SK-N-SH (cell line): ENCODE measurements at regions not wholly inside any gene's neighbourhood (a gene's known extent, or its start where the extent isn't known, plus 50 kb on each side); places are given as distances from the start of the nearest gene placed in this dataset.

ENCODE experiments used
- CTCF ChIP-seq: fragments of 200-600 bp; sonication (generic); IDR thresholded peaks from 2 replicates; pipeline ENCODE4 v1.6.1; 2017; ENCODE audit warnings: antibody characterized with exemption, mild to moderate bottlenecking, moderate library complexity
- EP300 ChIP-seq, 2 experiments: IDR thresholded peaks; 2 replicates each; pipeline versions ENCODE4 v1.4.0 to v1.6.1; 2012; ENCODE audit warnings: borderline replicate concordance in 1 of 2, low read depth in 1 of 2, low read length in 1 of 2
- EZH2phosphoT487 ChIP-seq: fragments of 200-600 bp; sonication (generic); IDR thresholded peaks from 2 replicates; pipeline ENCODE4 v1.6.1; 2017; ENCODE audit warnings: low read depth, mixed run types, mild to moderate bottlenecking, antibody characterized with exemption, moderate library complexity, borderline replicate concordance
- FOXM1 ChIP-seq: IDR thresholded peaks from 2 replicates; pipeline ENCODE4 v1.4.0; 2012; ENCODE audit warnings: low read depth, mild to moderate bottlenecking
- MXI1 ChIP-seq: IDR thresholded peaks from 2 replicates; pipeline ENCODE4 v1.6.1; 2012; ENCODE audit warnings: mild to moderate bottlenecking, low read depth, low read length, improper control_type of control experiment
- NRF1 ChIP-seq: IDR thresholded peaks from 2 replicates; pipeline ENCODE4 v1.6.1; 2012; ENCODE audit warnings: low read depth, mild to moderate bottlenecking, low read length
- POLR2AphosphoS5 ChIP-seq: IDR thresholded peaks from 2 replicates; pipeline ENCODE4 v1.6.1; 2012; ENCODE audit warnings: low read depth, low read length
- RAD21 ChIP-seq: IDR thresholded peaks from 2 replicates; pipeline ENCODE4 v1.6.1; 2012; ENCODE audit warnings: mild to moderate bottlenecking, low read length
- SIN3A ChIP-seq: IDR thresholded peaks from 2 replicates; pipeline ENCODE4 v1.6.1; 2012; ENCODE audit warnings: low read depth, mild to moderate bottlenecking, low read length, moderate library complexity, borderline replicate concordance
- YY1 ChIP-seq: IDR thresholded peaks from 2 replicates; pipeline ENCODE4 v1.4.0; 2012; ENCODE audit warnings: low read depth, mild to moderate bottlenecking
- TF ChIP-seq, protein P1 (sequence below): IDR thresholded peaks from 2 replicates; pipeline ENCODE4 v1.4.0; 2012; ENCODE audit warnings: low read depth, borderline replicate concordance
- TF ChIP-seq, protein P2 (sequence below): IDR thresholded peaks from 2 replicates; pipeline ENCODE4 v1.6.1; 2012; ENCODE audit warnings: mild to moderate bottlenecking, low read depth, low read length, moderate library complexity

DNA sequence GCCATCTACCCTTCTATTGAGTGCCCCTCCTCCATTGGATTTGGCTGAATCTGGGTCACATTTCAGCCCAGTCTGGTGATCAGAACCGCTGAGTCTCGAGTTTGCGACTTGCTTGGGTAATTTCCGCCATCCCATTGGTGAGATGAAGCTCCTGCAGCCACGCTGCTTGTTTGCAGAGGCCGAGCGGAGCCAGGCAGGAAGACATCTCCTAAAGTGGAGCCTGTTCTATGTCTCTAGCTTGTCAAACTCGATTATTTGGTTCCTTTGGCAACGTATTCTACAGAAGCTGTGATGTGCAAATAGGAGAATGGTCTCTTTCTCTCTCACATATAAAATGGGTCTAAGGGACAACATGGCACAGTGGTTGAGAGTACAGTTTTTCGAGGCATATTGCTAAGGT, 206.8 kb upstream of the PLXNA2 start:
- TF ChIP-seq, protein P1, sequence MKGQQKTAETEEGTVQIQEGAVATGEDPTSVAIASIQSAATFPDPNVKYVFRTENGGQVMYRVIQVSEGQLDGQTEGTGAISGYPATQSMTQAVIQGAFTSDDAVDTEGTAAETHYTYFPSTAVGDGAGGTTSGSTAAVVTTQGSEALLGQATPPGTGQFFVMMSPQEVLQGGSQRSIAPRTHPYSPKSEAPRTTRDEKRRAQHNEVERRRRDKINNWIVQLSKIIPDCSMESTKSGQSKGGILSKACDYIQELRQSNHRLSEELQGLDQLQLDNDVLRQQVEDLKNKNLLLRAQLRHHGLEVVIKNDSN = no peak
- no peak for TF ChIP-seq EP300 (IDR thresholded peaks at IDR 0.05; ENCODE audit: borderline replicate concordance in 1 of 2, low read depth in 1 of 2, low read length in 1 of 2)
- TF ChIP-seq CTCF = no peak
- TF ChIP-seq MXI1 = no peak
- TF ChIP-seq, protein P2, sequence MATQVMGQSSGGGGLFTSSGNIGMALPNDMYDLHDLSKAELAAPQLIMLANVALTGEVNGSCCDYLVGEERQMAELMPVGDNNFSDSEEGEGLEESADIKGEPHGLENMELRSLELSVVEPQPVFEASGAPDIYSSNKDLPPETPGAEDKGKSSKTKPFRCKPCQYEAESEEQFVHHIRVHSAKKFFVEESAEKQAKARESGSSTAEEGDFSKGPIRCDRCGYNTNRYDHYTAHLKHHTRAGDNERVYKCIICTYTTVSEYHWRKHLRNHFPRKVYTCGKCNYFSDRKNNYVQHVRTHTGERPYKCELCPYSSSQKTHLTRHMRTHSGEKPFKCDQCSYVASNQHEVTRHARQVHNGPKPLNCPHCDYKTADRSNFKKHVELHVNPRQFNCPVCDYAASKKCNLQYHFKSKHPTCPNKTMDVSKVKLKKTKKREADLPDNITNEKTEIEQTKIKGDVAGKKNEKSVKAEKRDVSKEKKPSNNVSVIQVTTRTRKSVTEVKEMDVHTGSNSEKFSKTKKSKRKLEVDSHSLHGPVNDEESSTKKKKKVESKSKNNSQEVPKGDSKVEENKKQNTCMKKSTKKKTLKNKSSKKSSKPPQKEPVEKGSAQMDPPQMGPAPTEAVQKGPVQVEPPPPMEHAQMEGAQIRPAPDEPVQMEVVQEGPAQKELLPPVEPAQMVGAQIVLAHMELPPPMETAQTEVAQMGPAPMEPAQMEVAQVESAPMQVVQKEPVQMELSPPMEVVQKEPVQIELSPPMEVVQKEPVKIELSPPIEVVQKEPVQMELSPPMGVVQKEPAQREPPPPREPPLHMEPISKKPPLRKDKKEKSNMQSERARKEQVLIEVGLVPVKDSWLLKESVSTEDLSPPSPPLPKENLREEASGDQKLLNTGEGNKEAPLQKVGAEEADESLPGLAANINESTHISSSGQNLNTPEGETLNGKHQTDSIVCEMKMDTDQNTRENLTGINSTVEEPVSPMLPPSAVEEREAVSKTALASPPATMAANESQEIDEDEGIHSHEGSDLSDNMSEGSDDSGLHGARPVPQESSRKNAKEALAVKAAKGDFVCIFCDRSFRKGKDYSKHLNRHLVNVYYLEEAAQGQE = no peak
- no peak for TF ChIP-seq SIN3A
- no peak for TF ChIP-seq POLR2AphosphoS5
- no peak for TF ChIP-seq YY1
- TF ChIP-seq FOXM1 = no peak
- no peak for TF ChIP-seq RAD21
- TF ChIP-seq EZH2phosphoT487 = no peak
- no peak for TF ChIP-seq NRF1
